IPS-15b (cell line): ENCODE measurements at regions not wholly inside any gene's neighbourhood (a gene's known extent, or its start where the extent isn't known, plus 50 kb on each side); places are given as distances from the start of the nearest gene placed in this dataset.
"Not testable (repeated sequence)": the region's sequence is repeated elsewhere in the genome, so short reads cannot be mapped to it uniquely, and the experiment has no call there.

ENCODE experiments used
- H3K27me3 ChIP-seq: one replicate; pipeline ENCODE4 v1.6.1; 2013; ENCODE audit warnings: low read length; ENCODE audit not compliant: control insufficient read depth, insufficient read depth
- H3K36me3 ChIP-seq: one replicate; pipeline ENCODE4 v1.6.1; 2013; ENCODE audit warnings: low read length; ENCODE audit not compliant: control insufficient read depth, insufficient read depth
- H3K4me1 ChIP-seq: one replicate; pipeline ENCODE4 v1.6.1; 2013; ENCODE audit warnings: mild to moderate bottlenecking, low read length; ENCODE audit not compliant: control insufficient read depth, insufficient read depth
- H3K4me3 ChIP-seq: one replicate; pipeline ENCODE4 v1.5.1; 2013; ENCODE audit warnings: low read depth, low read length
- H3K9ac ChIP-seq: one replicate; pipeline ENCODE4 v1.6.1; 2013; ENCODE audit warnings: low read depth, mild to moderate bottlenecking, low read length
- H3K9me3 ChIP-seq: one replicate; pipeline ENCODE4 v1.6.1; 2013; ENCODE audit warnings: mild to moderate bottlenecking, low read length; ENCODE audit not compliant: control insufficient read depth, insufficient read depth

- Histone ChIP-seq H3K9ac (no peak overlapping the region), H3K4me3 (no peak overlapping the region), H3K36me3 (no peaks in the 10 kb centered on the region), H3K27me3 (no peaks in the 10 kb centered on the region), H3K9me3 (no peaks in the 10 kb centered on the region), H3K4me1 (no peaks in the 10 kb centered on the region)
These were observed 1081.5 kb downstream of the GALC start for GRCh38 chr14:86911486-86911885.

GRCh38 chr14:86905386-86905926 is 1087.5 kb downstream of the GALC start:
- H3K27me3 ChIP-seq, H3K9ac ChIP-seq, H3K4me3 ChIP-seq: not testable (repeated sequence)

GRCh38 chr14:86902176-86902950 is 1090.6 kb downstream of the GALC start:
- no peaks in the 10 kb centered on the region for H3K27me3 ChIP-seq
- no peaks in the 10 kb centered on the region for H3K36me3 ChIP-seq

More at GRCh38 chr14:86905386-86905926, 1087.5 kb downstream of the GALC start:
- H3K4me1 ChIP-seq, H3K9me3 ChIP-seq, H3K36me3 ChIP-seq: not testable (repeated sequence)

GRCh38 chr14:86897704-86898513 is 1095.1 kb downstream of the GALC start:
- no peak overlapping the region for H3K4me3 ChIP-seq
- no peaks in the 10 kb centered on the region for H3K36me3 ChIP-seq
- no peaks in the 10 kb centered on the region for H3K4me1 ChIP-seq
- no peak overlapping the region for H3K9ac ChIP-seq
- H3K9me3 ChIP-seq: no peaks in the 10 kb centered on the region
- no peaks in the 10 kb centered on the region for H3K27me3 ChIP-seq

More at GRCh38 chr14:86902176-86902950, 1090.6 kb downstream of the GALC start:
- H3K9ac ChIP-seq: no peak overlapping the region
- H3K4me1 ChIP-seq: no peaks in the 10 kb centered on the region
- no peaks in the 10 kb centered on the region for H3K9me3 ChIP-seq
- H3K4me3 ChIP-seq: no peak overlapping the region

GRCh38 chr14:86897224-86897623 is 1095.8 kb downstream of the GALC start:
- H3K27me3 ChIP-seq: no peaks in the 10 kb centered on the region
- no peaks in the 10 kb centered on the region for H3K9me3 ChIP-seq
- no peaks in the 10 kb centered on the region for H3K36me3 ChIP-seq
- no peaks in the 10 kb centered on the region for H3K4me1 ChIP-seq
- no peak overlapping the region for H3K4me3 ChIP-seq
- H3K9ac ChIP-seq: no peak overlapping the region

- no peak overlapping the region for H3K4me3 ChIP-seq
- H3K9me3 ChIP-seq: no peaks in the 10 kb centered on the region
- H3K9ac ChIP-seq: no peak overlapping the region
- no peaks in the 10 kb centered on the region for H3K27me3 ChIP-seq
- no peaks in the 10 kb centered on the region for H3K36me3 ChIP-seq
- no peaks in the 10 kb centered on the region for H3K4me1 ChIP-seq
These were observed 1096.3 kb downstream of the GALC start for GRCh38 chr14:86896701-86897100.

GRCh38 chr14:86892152-86892956 is 1100.6 kb downstream of the GALC start:
- Histone ChIP-seq H3K9me3 (no peaks in the 10 kb centered on the region), H3K36me3 (no peaks in the 10 kb centered on the region), H3K4me1 (no peaks in the 10 kb centered on the region), H3K4me3 (no peak overlapping the region), H3K27me3 (no peaks in the 10 kb centered on the region), H3K9ac (no peak overlapping the region)

GRCh38 chr14:86885280-86885679 is 1107.7 kb downstream of the GALC start:
- Histone ChIP-seq H3K9me3 (no peaks in the 10 kb centered on the region), H3K27me3 (no peaks in the 10 kb centered on the region), H3K4me1 (no peaks in the 10 kb centered on the region), H3K9ac (no peak overlapping the region), H3K36me3 (no peaks in the 10 kb centered on the region), H3K4me3 (no peak overlapping the region)

- no peaks in the 10 kb centered on the region for H3K27me3 ChIP-seq
- H3K4me1 ChIP-seq: no peaks in the 10 kb centered on the region
- no peak overlapping the region for H3K9ac ChIP-seq
- no peak overlapping the region for H3K4me3 ChIP-seq
- H3K36me3 ChIP-seq: no peaks in the 10 kb centered on the region
- no peaks in the 10 kb centered on the region for H3K9me3 ChIP-seq
These were observed 1108.5 kb downstream of the GALC start for GRCh38 chr14:86884498-86884897.

GRCh38 chr14:86882818-86883217 is 1110.2 kb downstream of the GALC start:
- no peaks in the 10 kb centered on the region for H3K27me3 ChIP-seq
- H3K4me1 ChIP-seq: no peaks in the 10 kb centered on the region
- H3K4me3 ChIP-seq: no peak overlapping the region
- H3K9ac ChIP-seq: no peak overlapping the region
- H3K36me3 ChIP-seq: no peaks in the 10 kb centered on the region
- no peaks in the 10 kb centered on the region for H3K9me3 ChIP-seq

- no peaks in the 10 kb centered on the region for H3K4me1 ChIP-seq
- H3K36me3 ChIP-seq: no peaks in the 10 kb centered on the region
- H3K27me3 ChIP-seq: no peaks in the 10 kb centered on the region
- H3K4me3 ChIP-seq: no peak overlapping the region
- no peaks in the 10 kb centered on the region for H3K9me3 ChIP-seq
- H3K9ac ChIP-seq: no peak overlapping the region
These were observed 1127.0 kb downstream of the GALC start for GRCh38 chr14:86865934-86866333.
